ENCODE measurements at regions not wholly inside any gene's neighbourhood (a gene's known extent, or its start where the extent isn't known, plus 50 kb on each side); places are given as distances from the start of the nearest gene placed in this dataset.
"Not testable (repeated sequence)": the region's sequence is repeated elsewhere in the genome, so short reads cannot be mapped to it uniquely, and the experiment has no call there.

- TF ChIP-seq EZH2 (IDR thresholded peaks at IDR 0.05) (no peak), POLR2AphosphoS5 (IDR thresholded peaks at IDR 0.05; ENCODE audit: borderline replicate concordance, low read depth, low read length) (no peak), FOXP2 (optimal IDR thresholded peaks at IDR 0.05; ENCODE audit: control extremely low read depth, extremely low read length, insufficient read depth) (no peak)
- H3K9me3 ChIP-seq (ENCODE audit: low read depth, low read length) = no peaks in the 10 kb centered on the region
- DNase-seq (ENCODE audit: low read depth, low spot score) = no peak
- H3K27ac ChIP-seq = no peak overlapping the region
- no peaks in the 10 kb centered on the region for H3K36me3 ChIP-seq (ENCODE audit: insufficient read depth, low read length)
- no peak overlapping the region for H3K4me3 ChIP-seq
- no peak overlapping the region for H3K9ac ChIP-seq (ENCODE audit: insufficient read length)
Observed at GRCh38 chr7:68839014-68839413, 759.3 kb upstream of the AUTS2 start.

GRCh38 chr7:68840991-68841390, 757.3 kb upstream of the AUTS2 start:
- no peak overlapping the region for H3K9ac ChIP-seq (ENCODE audit: insufficient read length)
- H3K4me3 ChIP-seq = no peak overlapping the region
- no peaks in the 10 kb centered on the region for H3K36me3 ChIP-seq (ENCODE audit: insufficient read depth, low read length)
- H3K27ac ChIP-seq = no peak overlapping the region
- TF ChIP-seq EZH2 (IDR thresholded peaks at IDR 0.05) (no peak), POLR2AphosphoS5 (IDR thresholded peaks at IDR 0.05; ENCODE audit: borderline replicate concordance, low read depth, low read length) (no peak), FOXP2 (optimal IDR thresholded peaks at IDR 0.05; ENCODE audit: control extremely low read depth, extremely low read length, insufficient read depth) (no peak)
- no peaks in the 10 kb centered on the region for H3K9me3 ChIP-seq (ENCODE audit: low read depth, low read length)
- no peak for DNase-seq (ENCODE audit: low read depth, low spot score)

- not testable (repeated sequence) for H3K9me3 ChIP-seq (ENCODE audit: low read depth, low read length); H3K36me3 ChIP-seq (ENCODE audit: insufficient read depth, low read length); DNase-seq (ENCODE audit: low read depth, low spot score); H3K4me3 ChIP-seq; H3K9ac ChIP-seq (ENCODE audit: insufficient read length); H3K27ac ChIP-seq
Observed at GRCh38 chr7:68843985-68844384, 754.3 kb upstream of the AUTS2 start.

GRCh38 chr7:68846811-68847325, 751.4 kb upstream of the AUTS2 start:
- no peak overlapping the region for H3K9ac ChIP-seq (ENCODE audit: insufficient read length)
- no peak overlapping the region for H3K27ac ChIP-seq
- H3K36me3 ChIP-seq (ENCODE audit: insufficient read depth, low read length) = no peaks in the 10 kb centered on the region
- no peak for TF ChIP-seq EZH2 (IDR thresholded peaks at IDR 0.05)
- TF ChIP-seq FOXP2 (optimal IDR thresholded peaks at IDR 0.05; ENCODE audit: control extremely low read depth, extremely low read length, insufficient read depth) = no peak
- no peak for TF ChIP-seq POLR2AphosphoS5 (IDR thresholded peaks at IDR 0.05; ENCODE audit: borderline replicate concordance, low read depth, low read length)
- H3K4me3 ChIP-seq = no peak overlapping the region
- no peak for DNase-seq (ENCODE audit: low read depth, low spot score)
- H3K9me3 ChIP-seq (ENCODE audit: low read depth, low read length) = no peaks in the 10 kb centered on the region

- TF ChIP-seq FOXP2 (optimal IDR thresholded peaks at IDR 0.05; ENCODE audit: control extremely low read depth, extremely low read length, insufficient read depth) = no peak
- TF ChIP-seq POLR2AphosphoS5 (IDR thresholded peaks at IDR 0.05; ENCODE audit: borderline replicate concordance, low read depth, low read length) = no peak
- no peak for TF ChIP-seq EZH2 (IDR thresholded peaks at IDR 0.05)
- DNase-seq (ENCODE audit: low read depth, low spot score) = no peak
- no peak overlapping the region for H3K27ac ChIP-seq
- no peak overlapping the region for H3K9ac ChIP-seq (ENCODE audit: insufficient read length)
- no peak overlapping the region for H3K4me3 ChIP-seq
- no peaks in the 10 kb centered on the region for H3K9me3 ChIP-seq (ENCODE audit: low read depth, low read length)
- H3K36me3 ChIP-seq (ENCODE audit: insufficient read depth, low read length) = no peaks in the 10 kb centered on the region
Observed at GRCh38 chr7:68853254-68853653, 745.0 kb upstream of the AUTS2 start.

GRCh38 chr7:68857571-68857970, 740.7 kb upstream of the AUTS2 start:
- Histone ChIP-seq H3K9ac (ENCODE audit: insufficient read length) (no peak overlapping the region), H3K27ac (no peak overlapping the region), H3K4me3 (no peak overlapping the region), H3K36me3 (ENCODE audit: insufficient read depth, low read length) (no peaks in the 10 kb centered on the region), H3K9me3 (ENCODE audit: low read depth, low read length) (no peaks in the 10 kb centered on the region)
- TF ChIP-seq FOXP2 (optimal IDR thresholded peaks at IDR 0.05; ENCODE audit: control extremely low read depth, extremely low read length, insufficient read depth) (no peak), POLR2AphosphoS5 (IDR thresholded peaks at IDR 0.05; ENCODE audit: borderline replicate concordance, low read depth, low read length) (no peak), EZH2 (IDR thresholded peaks at IDR 0.05) (no peak)
- no peak for DNase-seq (ENCODE audit: low read depth, low spot score)

- Histone ChIP-seq H3K27ac (no peak overlapping the region), H3K9ac (ENCODE audit: insufficient read length) (no peak overlapping the region), H3K9me3 (ENCODE audit: low read depth, low read length) (no peaks in the 10 kb centered on the region), H3K4me3 (no peak overlapping the region), H3K36me3 (ENCODE audit: insufficient read depth, low read length) (no peaks in the 10 kb centered on the region)
- TF ChIP-seq POLR2AphosphoS5 (IDR thresholded peaks at IDR 0.05; ENCODE audit: borderline replicate concordance, low read depth, low read length) (no peak), FOXP2 (optimal IDR thresholded peaks at IDR 0.05; ENCODE audit: control extremely low read depth, extremely low read length, insufficient read depth) (no peak)
- DNase-seq (ENCODE audit: low read depth, low spot score) = no peak
Observed at GRCh38 chr7:68858497-68858896, 739.8 kb upstream of the AUTS2 start.

GRCh38 chr7:68861171-68861570, 737.1 kb upstream of the AUTS2 start:
- Histone ChIP-seq H3K9me3 (ENCODE audit: low read depth, low read length) (no peaks in the 10 kb centered on the region), H3K9ac (ENCODE audit: insufficient read length) (no peak overlapping the region), H3K27ac (no peak overlapping the region), H3K36me3 (ENCODE audit: insufficient read depth, low read length) (no peaks in the 10 kb centered on the region), H3K4me3 (no peak overlapping the region)
- DNase-seq (ENCODE audit: low read depth, low spot score) = no peak
- TF ChIP-seq FOXP2 (optimal IDR thresholded peaks at IDR 0.05; ENCODE audit: control extremely low read depth, extremely low read length, insufficient read depth) (no peak), POLR2AphosphoS5 (IDR thresholded peaks at IDR 0.05; ENCODE audit: borderline replicate concordance, low read depth, low read length) (no peak), EZH2 (IDR thresholded peaks at IDR 0.05) (no peak)

GRCh38 chr7:68862261-68862660, 736.0 kb upstream of the AUTS2 start:
- Histone ChIP-seq H3K4me3 (no peak overlapping the region), H3K36me3 (ENCODE audit: insufficient read depth, low read length) (no peaks in the 10 kb centered on the region), H3K27ac (no peak overlapping the region), H3K9ac (ENCODE audit: insufficient read length) (no peak overlapping the region), H3K9me3 (ENCODE audit: low read depth, low read length) (no peaks in the 10 kb centered on the region)
- TF ChIP-seq EZH2 (IDR thresholded peaks at IDR 0.05) = no peak
- no peak for TF ChIP-seq POLR2AphosphoS5 (IDR thresholded peaks at IDR 0.05; ENCODE audit: borderline replicate concordance, low read depth, low read length)
- TF ChIP-seq FOXP2 (optimal IDR thresholded peaks at IDR 0.05; ENCODE audit: control extremely low read depth, extremely low read length, insufficient read depth) = no peak
- no peak for DNase-seq (ENCODE audit: low read depth, low spot score)
